ENCODE measurements at regions not wholly inside any gene's neighbourhood (a gene's known extent, or its start where the extent isn't known, plus 50 kb on each side); places are given as distances from the start of the nearest gene placed in this dataset.

GRCh38 chr6:105839266-105839665 is 246.9 kb upstream of the PRDM1 start:
- ATAC-seq (ENCODE audit: low FRiP score) = no peak
- DNase-seq (ENCODE audit: low spot score) = no peak
- TF ChIP-seq CTCF (IDR thresholded peaks at IDR 0.05) = no peak

GRCh38 chr6:105838171-105838570 is 248.0 kb upstream of the PRDM1 start:
- ATAC-seq (ENCODE audit: low FRiP score) (no peak), DNase-seq (ENCODE audit: low spot score) (no peak)
- no peak for TF ChIP-seq CTCF (IDR thresholded peaks at IDR 0.05)

GRCh38 chr6:105836889-105837288 is 249.2 kb upstream of the PRDM1 start:
- ATAC-seq (ENCODE audit: low FRiP score) (no peak), DNase-seq (ENCODE audit: low spot score) (no peak)
- TF ChIP-seq CTCF (IDR thresholded peaks at IDR 0.05) = no peak

GRCh38 chr6:105836379-105836778 is 249.8 kb upstream of the PRDM1 start:
- TF ChIP-seq CTCF (IDR thresholded peaks at IDR 0.05) = no peak
- ATAC-seq (ENCODE audit: low FRiP score) = no peak

GRCh38 chr6:105835373-105835772 is 250.8 kb upstream of the PRDM1 start:
- no peak for TF ChIP-seq CTCF (IDR thresholded peaks at IDR 0.05)
- ATAC-seq (ENCODE audit: low FRiP score) = no peak
- DNase-seq (ENCODE audit: low spot score) = no peak

More at GRCh38 chr6:105836379-105836778, 249.8 kb upstream of the PRDM1 start:
- no peak for DNase-seq (ENCODE audit: low spot score)

GRCh38 chr6:105833959-105834947 is 251.9 kb upstream of the PRDM1 start:
- ATAC-seq (ENCODE audit: low FRiP score) (no peak), DNase-seq (ENCODE audit: low spot score) (no peak)
- no peak for TF ChIP-seq CTCF (IDR thresholded peaks at IDR 0.05)

- ATAC-seq (ENCODE audit: low FRiP score) (no peak), DNase-seq (ENCODE audit: low spot score) (no peak)
- TF ChIP-seq CTCF (IDR thresholded peaks at IDR 0.05) = no peak
Observed at GRCh38 chr6:105832313-105832761, 253.8 kb upstream of the PRDM1 start.

Data from omental fat pad (tissue), 3 donors.